Mucosa of stomach (tissue), 1 donor: ENCODE measurements at regions not wholly inside any gene's neighbourhood (a gene's known extent, or its start where the extent isn't known, plus 50 kb on each side); places are given as distances from the start of the nearest gene placed in this dataset.
"Not testable (repeated sequence)": the region's sequence is repeated elsewhere in the genome, so short reads cannot be mapped to it uniquely, and the experiment has no call there.

ENCODE experiments used
- H3K27me3 ChIP-seq: one replicate; pipeline ENCODE4 v1.7.0; 2013; ENCODE audit warnings: mild to moderate bottlenecking, low read length; ENCODE audit not compliant: control insufficient read depth, insufficient read depth
- H3K36me3 ChIP-seq: one replicate; pipeline ENCODE4 v1.7.0; 2013; ENCODE audit warnings: low read length; ENCODE audit not compliant: control insufficient read depth, insufficient read depth
- H3K4me1 ChIP-seq: one replicate; pipeline ENCODE4 v1.7.0; 2013; ENCODE audit warnings: mild to moderate bottlenecking, low read length; ENCODE audit not compliant: control insufficient read depth, insufficient read depth
- H3K4me3 ChIP-seq: one replicate; pipeline ENCODE4 v1.7.0; 2013; ENCODE audit warnings: low read length
- H3K9ac ChIP-seq: one replicate; pipeline ENCODE4 v1.7.0; 2013; ENCODE audit warnings: mild to moderate bottlenecking, low read length, moderate library complexity
- H3K9me3 ChIP-seq: one replicate; pipeline ENCODE4 v1.7.0; 2013; ENCODE audit warnings: mild to moderate bottlenecking, low read length, moderate library complexity; ENCODE audit not compliant: control insufficient read depth
- donor health status: Pancreatic carcinoma.

- not testable (repeated sequence) for H3K27me3 ChIP-seq, H3K9me3 ChIP-seq, H3K4me3 ChIP-seq, H3K4me1 ChIP-seq, H3K9ac ChIP-seq, H3K36me3 ChIP-seq
These were observed 1356.2 kb downstream of the CDH12 start for GRCh38 chr5:21496926-21497325.

- H3K9me3 ChIP-seq, H3K27me3 ChIP-seq, H3K36me3 ChIP-seq, H3K4me3 ChIP-seq, H3K9ac ChIP-seq, H3K4me1 ChIP-seq: not testable (repeated sequence)
These were observed 1357.1 kb downstream of the CDH12 start for GRCh38 chr5:21496056-21496455.

- not testable (repeated sequence) for H3K9me3 ChIP-seq, H3K9ac ChIP-seq, H3K4me3 ChIP-seq, H3K36me3 ChIP-seq, H3K27me3 ChIP-seq, H3K4me1 ChIP-seq
These were observed 1357.9 kb downstream of the CDH12 start for GRCh38 chr5:21495235-21495634.

- not testable (repeated sequence) for H3K27me3 ChIP-seq, H3K4me1 ChIP-seq, H3K36me3 ChIP-seq, H3K9me3 ChIP-seq, H3K4me3 ChIP-seq, H3K9ac ChIP-seq
These were observed 1359.1 kb downstream of the CDH12 start for GRCh38 chr5:21494033-21494432.

- not testable (repeated sequence) for H3K9ac ChIP-seq, H3K4me3 ChIP-seq, H3K4me1 ChIP-seq, H3K36me3 ChIP-seq, H3K9me3 ChIP-seq, H3K27me3 ChIP-seq
These were observed 1362.0 kb downstream of the CDH12 start for GRCh38 chr5:21491182-21491581.

GRCh38 chr5:21488828-21489227 lies 1364.3 kb downstream of the CDH12 start:
- not testable (repeated sequence) for H3K9me3 ChIP-seq, H3K4me1 ChIP-seq, H3K27me3 ChIP-seq, H3K36me3 ChIP-seq, H3K4me3 ChIP-seq, H3K9ac ChIP-seq

- H3K36me3 ChIP-seq, H3K4me1 ChIP-seq, H3K9me3 ChIP-seq, H3K27me3 ChIP-seq, H3K9ac ChIP-seq, H3K4me3 ChIP-seq: not testable (repeated sequence)
These were observed 1367.6 kb downstream of the CDH12 start for GRCh38 chr5:21485458-21486000.

- not testable (repeated sequence) for H3K9ac ChIP-seq
These were observed 1368.7 kb downstream of the CDH12 start for GRCh38 chr5:21484498-21484889.

GRCh38 chr5:21483790-21484497 lies 1369.2 kb downstream of the CDH12 start:
- not testable (repeated sequence) for H3K4me3 ChIP-seq, H3K4me1 ChIP-seq, H3K9ac ChIP-seq, H3K27me3 ChIP-seq, H3K36me3 ChIP-seq, H3K9me3 ChIP-seq

More at GRCh38 chr5:21484498-21484889, 1368.7 kb downstream of the CDH12 start:
- H3K36me3 ChIP-seq, H3K4me1 ChIP-seq, H3K4me3 ChIP-seq, H3K27me3 ChIP-seq, H3K9me3 ChIP-seq: not testable (repeated sequence)

GRCh38 chr5:21482983-21483650 lies 1370.0 kb downstream of the CDH12 start:
- not testable (repeated sequence) for H3K4me1 ChIP-seq, H3K36me3 ChIP-seq, H3K4me3 ChIP-seq

GRCh38 chr5:21482522-21482921 lies 1370.6 kb downstream of the CDH12 start:
- H3K36me3 ChIP-seq, H3K9ac ChIP-seq, H3K9me3 ChIP-seq, H3K27me3 ChIP-seq, H3K4me1 ChIP-seq, H3K4me3 ChIP-seq: not testable (repeated sequence)

More at GRCh38 chr5:21482983-21483650, 1370.0 kb downstream of the CDH12 start:
- not testable (repeated sequence) for H3K9ac ChIP-seq, H3K9me3 ChIP-seq, H3K27me3 ChIP-seq

- not testable (repeated sequence) for H3K36me3 ChIP-seq, H3K27me3 ChIP-seq, H3K9ac ChIP-seq
These were observed 1371.5 kb downstream of the CDH12 start for GRCh38 chr5:21481320-21482270.

More at GRCh38 chr5:21481320-21482270, 1371.5 kb downstream of the CDH12 start:
- H3K9me3 ChIP-seq, H3K4me3 ChIP-seq, H3K4me1 ChIP-seq: not testable (repeated sequence)
